Neural progenitor cell (in vitro differentiated cells): ENCODE measurements at regions not wholly inside any gene's neighbourhood (a gene's known extent, or its start where the extent isn't known, plus 50 kb on each side); places are given as distances from the start of the nearest gene placed in this dataset.

Experiments used
- DNase-seq: peaks from one replicate; pipeline ENCODE4 v3.0.0-alpha.2; 2016; ENCODE audit warnings: low spot score
- H2AFZ ChIP-seq: fragments of 200-600 bp; sonication (generic); replicated peaks from 2 replicates; pipeline ENCODE4 v1.6.1; 2016; ENCODE audit warnings: antibody characterized with exemption
- H3F3A ChIP-seq: fragments of 200-600 bp; sonication (generic); 2 replicates; pipeline ENCODE4 v1.6.1; 2016; ENCODE audit warnings: antibody characterized with exemption, low read depth
- H3K27ac ChIP-seq: fragments of 200-600 bp; sonication (generic); 2 replicates; pipeline ENCODE4 v1.5.1; 2016; ENCODE audit warnings: mild to moderate bottlenecking
- H3K27me3 ChIP-seq: fragments of 200-600 bp; sonication (generic); 2 replicates; pipeline ENCODE4 v1.6.1; 2016; ENCODE audit warnings: mild to moderate bottlenecking, moderate library complexity
- H3K36me3 ChIP-seq: fragments of 200-600 bp; sonication (generic); 2 replicates; pipeline ENCODE4 v1.5.1; 2016
- H3K4me1 ChIP-seq: fragments of 200-600 bp; sonication (generic); 2 replicates; pipeline ENCODE4 v1.6.1; 2016; ENCODE audit warnings: mixed run types
- H3K4me2 ChIP-seq: fragments of 200-600 bp; sonication (generic); 2 replicates; pipeline ENCODE4 v1.6.1; 2016
- H3K4me3 ChIP-seq: fragments of 200-600 bp; sonication (generic); 2 replicates; pipeline ENCODE4 v1.5.1; 2016
- H3K79me2 ChIP-seq: fragments of 200-600 bp; sonication (generic); 2 replicates; pipeline ENCODE4 v1.6.1; 2016; ENCODE audit warnings: low read depth
- H3K9ac ChIP-seq: fragments of 200-600 bp; sonication (generic); 2 replicates; pipeline ENCODE4 v1.6.1; 2016
- H3K9me3 ChIP-seq: fragments of 200-600 bp; sonication (generic); 2 replicates; pipeline ENCODE4 v1.5.1; 2016; ENCODE audit warnings: low read depth
- H4K20me1 ChIP-seq: fragments of 200-600 bp; sonication (generic); 2 replicates; pipeline ENCODE4 v1.6.1; 2016; ENCODE audit warnings: low read depth
- H3K27ac Mint-ChIP-seq: 3 replicates; pipeline ENCODE4 v1.8.0; 2021; ENCODE audit warnings: mixed read lengths
- H3K27me3 Mint-ChIP-seq: 2 replicates; pipeline ENCODE4 v1.8.0; 2022; ENCODE audit warnings: low read depth, mild to moderate bottlenecking, inconsistent platforms, moderate library complexity, mixed read lengths; ENCODE audit not compliant: insufficient read depth
- H3K36me3 Mint-ChIP-seq: 3 replicates; pipeline ENCODE4 v1.8.0; 2021; ENCODE audit warnings: mixed read lengths
- H3K4me1 Mint-ChIP-seq: 3 replicates; pipeline ENCODE4 v1.8.0; 2021; ENCODE audit warnings: mixed read lengths
- H3K4me3 Mint-ChIP-seq: 3 replicates; pipeline ENCODE4 v1.8.0; 2021; ENCODE audit warnings: mild to moderate bottlenecking, moderate library complexity, mixed read lengths
- H3K9me3 Mint-ChIP-seq: 3 replicates; pipeline ENCODE4 v1.8.0; 2020; ENCODE audit warnings: mixed read lengths
- CTCF ChIP-seq: fragments of 200-600 bp; sonication (generic); IDR thresholded peaks from 2 replicates; pipeline ENCODE4 v1.5.1; 2017; ENCODE audit warnings: antibody characterized with exemption, mild to moderate bottlenecking
- EZH2 ChIP-seq: fragments of 200-600 bp; sonication (generic); IDR thresholded peaks from 2 replicates; pipeline ENCODE4 v1.6.1; 2017; ENCODE audit warnings: antibody characterized with exemption, mild to moderate bottlenecking, moderate library complexity
- EZH2phosphoT487 ChIP-seq: fragments of 200-600 bp; sonication (generic); IDR thresholded peaks from 2 replicates; pipeline ENCODE4 v1.6.1; 2017; ENCODE audit warnings: antibody characterized with exemption

- H3K4me1 ChIP-seq = peaks cover 6% of the 10 kb centered on the region
- Mint-ChIP-seq H3K27me3 (peaks cover 2% of the 10 kb centered on the region), H3K36me3 (peaks cover 17% of the 10 kb centered on the region), H3K9me3 (peaks cover 36% of the 10 kb centered on the region), H3K4me1 (peaks cover 17% of the 10 kb centered on the region), H3K27ac (no peak overlapping the region), H3K4me3 (no peak overlapping the region)
- no peak overlapping the region for H3K9ac ChIP-seq
- H3F3A ChIP-seq = no peaks in the 10 kb centered on the region
- no peaks in the 10 kb centered on the region for H3K9me3 ChIP-seq
- no peak overlapping the region for H2AFZ ChIP-seq
- no peaks in the 10 kb centered on the region for H3K36me3 ChIP-seq
- no peak overlapping the region for H3K4me2 ChIP-seq
- H3K27ac ChIP-seq = no peak overlapping the region
- no peak for DNase-seq
- H4K20me1 ChIP-seq = no peaks in the 10 kb centered on the region
- H3K27me3 ChIP-seq = no peaks in the 10 kb centered on the region
- H3K4me3 ChIP-seq = no peak overlapping the region
- H3K79me2 ChIP-seq = no peaks in the 10 kb centered on the region
- TF ChIP-seq EZH2phosphoT487 (no peak), EZH2 (no peak), CTCF (no peak)
These were observed 550.5 kb upstream of the AGTR1 start for GRCh38 chr3:148146947-148147826.

GRCh38 chr3:148147903-148148302 is 549.8 kb upstream of the AGTR1 start:
- Histone ChIP-seq H3K9ac (no peak overlapping the region), H3K27me3 (no peaks in the 10 kb centered on the region), H3K9me3 (no peaks in the 10 kb centered on the region), H3K4me2 (no peak overlapping the region), H3K36me3 (no peaks in the 10 kb centered on the region), H3K4me1 (peaks cover 6% of the 10 kb centered on the region), H3K27ac (no peak overlapping the region), H3K79me2 (no peaks in the 10 kb centered on the region), H4K20me1 (no peaks in the 10 kb centered on the region), H3F3A (no peaks in the 10 kb centered on the region), H3K4me3 (no peak overlapping the region), H2AFZ (no peak overlapping the region)
- H3K4me1 Mint-ChIP-seq = peaks cover 13% of the 10 kb centered on the region
- peaks cover 42% of the 10 kb centered on the region for H3K9me3 Mint-ChIP-seq
- H3K36me3 Mint-ChIP-seq = peaks cover 22% of the 10 kb centered on the region
- H3K4me3 Mint-ChIP-seq = no peak overlapping the region
- peaks cover 2% of the 10 kb centered on the region for H3K27me3 Mint-ChIP-seq
- TF ChIP-seq EZH2 (no peak), CTCF (no peak), EZH2phosphoT487 (no peak)
- DNase-seq = no peak
- no peak overlapping the region for H3K27ac Mint-ChIP-seq

- Histone ChIP-seq H3K4me2 (peak overlapping the region; percentile 3), H3K4me1 (peaks cover 6% of the 10 kb centered on the region), H4K20me1 (no peaks in the 10 kb centered on the region), H3K27me3 (no peaks in the 10 kb centered on the region), H3K9ac (no peak overlapping the region), H3K9me3 (no peaks in the 10 kb centered on the region), H3K36me3 (no peaks in the 10 kb centered on the region), H2AFZ (no peak overlapping the region), H3F3A (no peaks in the 10 kb centered on the region), H3K27ac (no peak overlapping the region), H3K79me2 (no peaks in the 10 kb centered on the region), H3K4me3 (no peak overlapping the region)
- TF ChIP-seq EZH2 (no peak), CTCF (no peak), EZH2phosphoT487 (no peak)
- peaks cover 19% of the 10 kb centered on the region for H3K36me3 Mint-ChIP-seq
- peaks cover 2% of the 10 kb centered on the region for H3K27me3 Mint-ChIP-seq
- peak overlapping the region; percentile 62 for H3K27ac Mint-ChIP-seq
- DNase-seq = peak; percentile 68
- no peak overlapping the region for H3K4me3 Mint-ChIP-seq
- H3K4me1 Mint-ChIP-seq = peaks cover 13% of the 10 kb centered on the region
- H3K9me3 Mint-ChIP-seq = peaks cover 36% of the 10 kb centered on the region
These were observed 548.1 kb upstream of the AGTR1 start for GRCh38 chr3:148149556-148149955.
